GM19397 (cell line): ENCODE measurements at regions not wholly inside any gene's neighbourhood (a gene's known extent, or its start where the extent isn't known, plus 50 kb on each side); places are given as distances from the start of the nearest gene placed in this dataset.

Experiments
- ATAC-seq: cut with Tn5 transposase; IDR thresholded peaks from one replicate; pipeline ENCODE4 v1.9.1; 2021; ENCODE audit warnings: mild to moderate bottlenecking, moderate library complexity; ENCODE audit not compliant: unreplicated experiment

- no peak for ATAC-seq
These were observed 1434.8 kb downstream of the TBC1D22A start for GRCh38 chr22:48197189-48197690.

- no peak for ATAC-seq
These were observed 1430.5 kb downstream of the TBC1D22A start for GRCh38 chr22:48192920-48193319.

GRCh38 chr22:48192071-48192470, 1429.6 kb downstream of the TBC1D22A start:
- no peak for ATAC-seq

- no peak for ATAC-seq
These were observed 1425.8 kb downstream of the TBC1D22A start for GRCh38 chr22:48188231-48188721.

GRCh38 chr22:48187356-48187755, 1424.9 kb downstream of the TBC1D22A start:
- ATAC-seq, result no peak

- ATAC-seq, result no peak
These were observed 1423.8 kb downstream of the TBC1D22A start for GRCh38 chr22:48186146-48186790.

GRCh38 chr22:48185071-48186055, 1422.9 kb downstream of the TBC1D22A start:
- ATAC-seq, result no peak

- no peak for ATAC-seq
These were observed 1420.7 kb downstream of the TBC1D22A start for GRCh38 chr22:48182846-48183805.

GRCh38 chr22:48182031-48182430, 1419.6 kb downstream of the TBC1D22A start:
- no peak for ATAC-seq

- ATAC-seq, result no peak
These were observed 1419.0 kb downstream of the TBC1D22A start for GRCh38 chr22:48181263-48181955.

- no peak for ATAC-seq
These were observed 1418.2 kb downstream of the TBC1D22A start for GRCh38 chr22:48180631-48181030.

GRCh38 chr22:48179571-48180546, 1417.4 kb downstream of the TBC1D22A start:
- ATAC-seq, result no peak

- ATAC-seq, result no peak
These were observed 1416.1 kb downstream of the TBC1D22A start for GRCh38 chr22:48178536-48178935.

GRCh38 chr22:48177631-48178030, 1415.2 kb downstream of the TBC1D22A start:
- no peak for ATAC-seq

- no peak for ATAC-seq
These were observed 1413.3 kb downstream of the TBC1D22A start for GRCh38 chr22:48175721-48176120.

GRCh38 chr22:48173773-48174160, 1411.3 kb downstream of the TBC1D22A start:
- ATAC-seq, result no peak

- no peak for ATAC-seq
These were observed 1410.8 kb downstream of the TBC1D22A start for GRCh38 chr22:48173061-48173772.

- ATAC-seq, result no peak
These were observed 1408.8 kb downstream of the TBC1D22A start for GRCh38 chr22:48171271-48171691.
